GM06990 (cell line): ENCODE measurements at regions not wholly inside any gene's neighbourhood (a gene's known extent, or its start where the extent isn't known, plus 50 kb on each side); places are given as distances from the start of the nearest gene placed in this dataset.

Experiments
- DNase-seq: peaks from one replicate; pipeline ENCODE4 v3.0.0-alpha.2; 2011; ENCODE audit not compliant: insufficient read length; ENCODE audit errors: extremely low read depth
- H3K27me3 ChIP-seq: replicated peaks from 2 replicates; pipeline ENCODE4 v1.6.0; 2011; ENCODE audit warnings: low read length; ENCODE audit not compliant: control insufficient read depth, insufficient read depth
- H3K36me3 ChIP-seq: 2 replicates; pipeline ENCODE4 v1.5.1; 2011; ENCODE audit warnings: low read length; ENCODE audit not compliant: control insufficient read depth, insufficient read depth
- H3K4me3 ChIP-seq: replicated peaks from 2 replicates; pipeline ENCODE4 v1.5.1; 2011; ENCODE audit warnings: low read depth, mild to moderate bottlenecking, control low read depth, low read length
- CTCF ChIP-seq: IDR thresholded peaks from 2 replicates; pipeline ENCODE4 v1.5.1; 2011; ENCODE audit warnings: low read length, control low read depth, mild to moderate bottlenecking, inconsistent platforms; ENCODE audit not compliant: insufficient read depth, poor library complexity, severe bottlenecking

GRCh38 chr3:127068111-127068810 lies 85.3 kb downstream of the PLXNA1 start:
- Histone ChIP-seq H3K4me3 (no peak overlapping the region), H3K36me3 (no peaks in the 10 kb centered on the region), H3K27me3 (peaks cover 2% of the 10 kb centered on the region; the same call in 1 of the 2 replicates)
- no peak for TF ChIP-seq CTCF
- DNase-seq: no peak

- Histone ChIP-seq H3K36me3 (no peaks in the 10 kb centered on the region), H3K27me3 (peaks cover 2% of the 10 kb centered on the region; the same call in 1 of the 2 replicates), H3K4me3 (no peak overlapping the region)
- DNase-seq: no peak
- TF ChIP-seq CTCF: no peak
Measured at GRCh38 chr3:127068871-127069270, 86.0 kb downstream of the PLXNA1 start.

- TF ChIP-seq CTCF: no peak
- H3K36me3 ChIP-seq: no peaks in the 10 kb centered on the region
- DNase-seq: no peak
- peaks cover 2% of the 10 kb centered on the region; the same call in 1 of the 2 replicates for H3K27me3 ChIP-seq
- no peak overlapping the region for H3K4me3 ChIP-seq
Measured at GRCh38 chr3:127069814-127070440, 87.0 kb downstream of the PLXNA1 start.

GRCh38 chr3:127070776-127071175 lies 87.9 kb downstream of the PLXNA1 start:
- TF ChIP-seq CTCF: no peak
- peaks cover 2% of the 10 kb centered on the region; the same call in 1 of the 2 replicates for H3K27me3 ChIP-seq
- H3K4me3 ChIP-seq: no peak overlapping the region
- DNase-seq: no peak
- no peaks in the 10 kb centered on the region for H3K36me3 ChIP-seq

- DNase-seq: no peak
- no peak for TF ChIP-seq CTCF
- no peaks in the 10 kb centered on the region for H3K36me3 ChIP-seq
- H3K4me3 ChIP-seq: no peak overlapping the region
- H3K27me3 ChIP-seq: peaks cover 2% of the 10 kb centered on the region; the same call in 1 of the 2 replicates
Measured at GRCh38 chr3:127071597-127072001, 88.7 kb downstream of the PLXNA1 start.
